Urinary bladder (tissue), 3 donors: ENCODE measurements at regions not wholly inside any gene's neighbourhood (a gene's known extent, or its start where the extent isn't known, plus 50 kb on each side); places are given as distances from the start of the nearest gene placed in this dataset.
"Not testable (repeated sequence)": the region's sequence is repeated elsewhere in the genome, so short reads cannot be mapped to it uniquely, and the experiment has no call there.

Source experiments
- DNase-seq: peaks from one replicate; pipeline ENCODE4 v3.0.0-alpha.2; 2015; ENCODE audit errors: extremely low spot score
- H3K27ac ChIP-seq: one replicate; pipeline ENCODE4 v1.5.1; 2013; ENCODE audit warnings: low read depth, mild to moderate bottlenecking, moderate library complexity
- H3K36me3 ChIP-seq: one replicate; pipeline ENCODE4 v1.6.1; 2013; ENCODE audit warnings: mild to moderate bottlenecking, moderate library complexity; ENCODE audit not compliant: insufficient read depth
- H3K4me1 ChIP-seq: one replicate; pipeline ENCODE4 v1.6.1; 2013; ENCODE audit warnings: mild to moderate bottlenecking, moderate library complexity; ENCODE audit not compliant: insufficient read depth
- H3K4me3 ChIP-seq: one replicate; pipeline ENCODE4 v1.5.1; 2013; ENCODE audit warnings: low read depth, low read length
- WGBS: extraction: QIAGEN DNeasy Blood & Tissue Kit; methylation state at CpG from one replicate; pipeline ENCODE4 v1.1.7; 2013; 5-methylcytosine and 5-hydroxymethylcytosine counted together
- donor health status: healthy with polysubstance abuse.
- donor health status: healthy.

DNA sequence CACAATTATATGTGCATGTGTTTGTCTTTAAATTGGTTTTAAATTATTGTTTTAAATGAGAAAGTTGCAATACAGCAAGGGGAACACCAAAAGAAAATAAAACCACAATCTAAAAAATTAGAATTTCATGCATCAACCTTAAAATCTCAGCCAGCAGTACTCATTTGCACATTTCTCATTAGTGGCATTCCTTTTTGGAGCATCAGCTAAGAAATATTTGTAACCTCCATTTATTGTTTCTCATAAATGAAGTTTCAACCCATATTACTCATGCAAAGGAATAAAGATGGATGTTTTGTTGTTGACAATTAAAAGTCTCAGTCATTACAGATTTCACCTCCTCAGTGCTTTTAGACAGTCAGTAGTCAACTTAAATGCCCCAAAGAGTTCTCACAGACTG, 160.1 kb downstream of the TBX15 start:
- no peak overlapping the region for H3K27ac ChIP-seq
- H3K4me1 ChIP-seq: no peaks in the 10 kb centered on the region
- H3K4me3 ChIP-seq: no peak overlapping the region
- no peaks in the 10 kb centered on the region for H3K36me3 ChIP-seq
- DNase-seq: no peak

DNA sequence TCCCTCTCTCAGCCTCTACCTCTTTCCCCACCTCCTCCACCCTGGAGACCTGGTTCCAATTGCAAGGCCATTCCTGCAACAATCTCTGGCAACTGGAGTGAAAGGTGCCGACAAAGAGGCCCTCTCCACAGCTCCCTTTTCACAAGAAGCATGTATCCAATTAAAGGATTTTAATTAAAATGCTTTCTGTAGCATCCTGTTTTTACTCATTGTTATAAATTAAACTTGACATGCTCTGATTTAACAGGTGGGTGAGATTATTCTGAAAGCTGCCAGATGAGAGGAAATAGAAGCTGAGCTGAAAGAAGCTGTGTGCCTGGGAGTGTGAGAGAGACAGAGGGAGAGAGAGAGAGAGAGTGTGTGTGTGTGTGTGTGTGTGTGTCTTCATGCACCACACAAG, 160.5 kb downstream of the TBX15 start:
- no peak overlapping the region for H3K27ac ChIP-seq
- H3K36me3 ChIP-seq: no peaks in the 10 kb centered on the region
- no peak overlapping the region for H3K4me3 ChIP-seq
- 20% methylated on average over 1 of the region's 1 CpG for WGBS
- no peak for DNase-seq
- no peaks in the 10 kb centered on the region for H3K4me1 ChIP-seq

DNA sequence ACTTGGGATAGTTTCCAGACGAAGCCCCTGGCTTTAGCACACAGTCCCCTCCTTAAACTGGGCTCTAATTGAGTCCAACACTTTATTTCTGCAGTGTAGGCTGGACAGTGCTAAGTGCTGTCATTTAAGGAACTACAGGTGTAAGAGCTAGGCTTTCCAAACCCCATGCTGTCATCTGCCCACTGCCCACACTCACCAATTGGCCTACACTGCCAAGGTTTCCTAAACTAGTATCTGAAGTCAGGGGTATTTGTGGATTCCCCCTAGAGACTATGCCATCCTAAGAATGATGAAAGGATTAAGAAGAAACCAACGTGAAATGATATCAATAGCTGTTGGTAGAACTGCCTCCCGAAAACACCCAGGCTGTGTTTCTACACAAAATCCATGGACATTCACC, 160.9 kb downstream of the TBX15 start:
- Histone ChIP-seq H3K4me3 (no peak overlapping the region), H3K27ac (no peak overlapping the region), H3K4me1 (no peaks in the 10 kb centered on the region), H3K36me3 (no peaks in the 10 kb centered on the region)
- 48% methylated on average over 3 of the region's 3 CpGs for WGBS
- no peak for DNase-seq

DNA sequence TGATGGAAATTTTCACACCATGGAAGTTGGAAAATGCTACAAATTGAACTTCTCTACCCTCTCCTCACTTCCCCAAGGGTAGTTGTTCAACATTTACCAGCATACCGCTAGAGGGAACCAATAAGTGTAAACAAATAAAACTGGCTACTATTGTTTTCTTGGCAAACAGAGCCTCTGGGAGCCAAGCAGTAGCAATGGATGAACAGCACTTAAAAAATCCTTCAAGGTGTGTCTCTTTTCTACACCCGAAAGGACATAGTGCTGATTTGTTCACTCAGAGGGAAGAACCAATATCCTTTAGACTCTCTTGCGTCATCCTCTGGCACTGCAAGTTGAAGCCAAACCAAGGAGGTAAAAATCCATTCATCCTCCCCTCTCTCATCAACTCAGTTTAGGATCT, 161.5 kb downstream of the TBX15 start:
- no peaks in the 10 kb centered on the region for H3K4me1 ChIP-seq
- DNase-seq: no peak
- no peak overlapping the region for H3K27ac ChIP-seq
- WGBS: 66% methylated on average over 3 of the region's 3 CpGs
- H3K4me3 ChIP-seq: no peak overlapping the region
- H3K36me3 ChIP-seq: no peaks in the 10 kb centered on the region

DNA sequence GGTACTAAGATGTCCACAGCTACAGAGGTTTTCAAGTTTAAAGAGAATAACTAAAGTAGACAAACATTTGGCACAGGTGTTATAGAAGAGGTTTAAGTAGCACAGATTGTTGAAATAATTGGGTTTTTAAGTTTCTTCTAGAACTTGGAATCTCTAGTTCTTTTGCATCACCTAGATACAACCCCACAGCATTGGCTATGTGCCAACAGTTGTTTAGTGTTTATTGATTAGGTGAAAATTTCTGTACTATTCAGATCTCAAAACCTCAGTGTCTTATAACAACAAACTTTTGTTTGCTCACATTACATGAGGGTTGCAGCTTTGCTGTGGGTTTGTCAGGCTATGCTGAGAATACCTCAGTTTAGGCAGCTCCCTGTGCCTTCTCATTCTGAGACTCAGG, 162.5 kb downstream of the TBX15 start:
- no peak overlapping the region for H3K4me3 ChIP-seq
- H3K4me1 ChIP-seq: no peaks in the 10 kb centered on the region
- H3K27ac ChIP-seq: no peak overlapping the region
- H3K36me3 ChIP-seq: no peaks in the 10 kb centered on the region
- no peak for DNase-seq

DNA sequence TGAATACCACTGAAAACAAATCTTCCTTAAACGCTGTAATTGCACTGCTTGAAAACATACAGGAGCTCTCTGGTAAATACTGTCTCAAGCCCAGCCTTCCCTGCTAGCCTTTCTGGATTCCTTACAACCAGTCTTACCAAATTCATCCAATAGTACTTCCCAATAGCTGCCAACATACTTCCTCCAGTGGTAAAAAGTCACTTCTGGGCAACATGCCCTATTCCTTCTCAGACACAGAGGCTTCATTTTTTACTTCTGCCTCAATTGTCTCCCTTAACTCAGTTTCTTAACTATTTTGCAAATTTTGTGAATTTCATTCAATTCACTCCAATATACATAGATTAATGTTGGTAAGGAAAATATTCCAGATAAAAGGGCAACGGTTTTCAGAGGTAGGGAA, 166.3 kb downstream of the TBX15 start:
- Histone ChIP-seq H3K4me3 (no peak overlapping the region), H3K27ac (no peak overlapping the region), H3K36me3 (no peaks in the 10 kb centered on the region), H3K4me1 (no peaks in the 10 kb centered on the region)
- WGBS: 37% methylated on average over 2 of the region's 2 CpGs
- DNase-seq: no peak

DNA sequence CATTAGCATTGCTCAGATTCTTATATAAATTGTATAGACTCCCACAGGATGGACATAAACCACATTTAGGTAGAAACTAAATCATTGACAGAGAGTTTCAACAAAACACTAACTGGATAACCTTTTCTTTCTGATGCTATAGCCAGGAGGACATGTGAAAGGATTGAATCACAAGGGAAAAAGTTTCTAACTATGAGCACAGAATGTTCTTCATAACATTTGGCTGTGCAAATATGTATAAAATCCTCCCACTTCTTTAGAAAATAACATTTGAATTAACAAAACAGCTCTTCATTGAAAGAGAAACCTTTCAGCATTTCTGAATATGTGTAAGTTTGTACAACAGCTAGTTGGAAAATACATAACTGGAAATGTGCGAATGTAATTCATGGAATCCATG, 167.3 kb downstream of the TBX15 start:
- WGBS: 88% methylated on average over 1 of the region's 1 CpG
- H3K4me3 ChIP-seq: no peak overlapping the region
- H3K4me1 ChIP-seq: no peaks in the 10 kb centered on the region
- DNase-seq: no peak
- H3K36me3 ChIP-seq: no peaks in the 10 kb centered on the region
- no peak overlapping the region for H3K27ac ChIP-seq

DNA sequence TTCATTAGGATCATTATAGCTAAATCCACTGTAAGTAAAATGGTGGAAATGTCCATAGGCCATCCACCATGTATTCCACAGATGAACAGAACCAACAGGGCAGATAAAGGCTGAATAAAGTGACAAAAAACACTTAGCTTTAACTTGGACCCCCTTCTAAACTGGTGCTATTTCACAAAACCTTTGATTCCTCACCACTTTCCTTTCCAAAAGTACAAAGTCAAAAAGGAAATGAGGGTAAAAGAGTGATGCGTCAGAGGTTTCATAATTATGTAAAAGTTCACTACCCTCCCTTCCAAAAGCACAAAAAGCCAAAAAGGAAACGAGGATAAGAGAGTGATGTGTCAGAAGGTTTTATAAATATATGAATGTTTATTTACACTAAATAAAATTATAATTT, 172.2 kb downstream of the TBX15 start:
- 49% methylated on average over 2 of the region's 2 CpGs for WGBS
- no peaks in the 10 kb centered on the region for H3K36me3 ChIP-seq
- no peak overlapping the region for H3K4me3 ChIP-seq
- no peak for DNase-seq
- no peaks in the 10 kb centered on the region for H3K4me1 ChIP-seq
- no peak overlapping the region for H3K27ac ChIP-seq

DNA sequence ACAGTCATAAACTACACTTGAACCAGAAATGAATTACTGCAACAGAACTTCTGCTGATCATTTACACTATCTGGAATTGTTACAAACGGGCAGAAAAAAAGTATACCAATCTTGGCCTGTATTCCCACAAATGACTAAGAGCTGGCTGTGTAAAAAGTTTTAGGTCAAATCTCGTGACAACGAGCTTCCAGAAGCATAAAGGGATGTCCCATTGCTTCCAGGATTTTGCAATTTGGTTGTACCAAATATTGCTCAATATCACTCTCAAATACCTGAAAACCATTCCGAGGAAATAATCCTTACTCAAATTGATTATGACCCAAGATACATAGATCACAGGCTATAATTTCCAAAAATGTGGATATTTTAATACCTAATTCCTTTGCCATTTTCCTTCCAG, 175.6 kb downstream of the TBX15 start:
- no peak for DNase-seq
- WGBS: 75% methylated on average over 4 of the region's 4 CpGs
- H3K4me3 ChIP-seq: no peak overlapping the region
- no peaks in the 10 kb centered on the region for H3K36me3 ChIP-seq
- no peak overlapping the region for H3K27ac ChIP-seq
- H3K4me1 ChIP-seq: no peaks in the 10 kb centered on the region

DNA sequence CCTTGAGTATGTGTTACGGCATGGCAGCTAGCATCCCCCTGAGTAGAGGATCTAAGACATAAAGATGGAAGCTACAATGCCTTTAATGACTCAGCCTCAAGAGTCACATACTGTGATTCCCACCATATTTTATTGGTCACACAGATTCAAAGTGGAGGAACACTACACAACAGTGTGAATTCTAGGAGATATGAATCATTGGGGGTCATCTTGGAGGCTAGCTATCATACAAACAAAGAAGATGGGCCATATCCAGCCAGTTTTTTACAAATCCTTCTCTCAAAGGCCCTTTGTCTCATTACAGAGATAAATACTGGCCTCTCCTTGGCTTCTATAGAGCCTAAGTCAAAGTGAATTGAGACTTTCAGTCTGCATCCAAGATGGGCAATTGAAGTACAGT, 177.0 kb downstream of the TBX15 start:
- Histone ChIP-seq H3K4me3 (no peak overlapping the region), H3K4me1 (no peaks in the 10 kb centered on the region), H3K27ac (no peak overlapping the region), H3K36me3 (no peaks in the 10 kb centered on the region)
- no peak for DNase-seq
- 94% methylated on average over 1 of the region's 1 CpG for WGBS

DNA sequence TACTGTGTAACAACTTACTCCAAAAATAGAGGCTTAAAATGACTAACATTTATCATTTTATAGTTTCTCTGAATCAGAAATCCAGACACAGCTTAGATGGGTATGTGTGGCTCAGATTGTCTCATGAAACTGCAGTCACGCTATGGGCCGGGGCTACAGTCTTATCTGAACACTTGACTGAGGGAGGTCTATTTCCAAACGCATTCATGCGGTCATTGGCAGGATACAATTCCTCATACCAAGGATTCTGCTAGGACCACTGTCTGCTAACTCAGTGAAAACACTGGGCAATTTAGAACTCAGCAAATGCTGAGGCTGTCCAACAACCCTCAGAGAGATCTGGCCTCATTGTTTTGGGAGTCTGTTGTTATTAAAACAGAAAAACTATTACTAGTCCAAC, 178.6 kb downstream of the TBX15 start:
- no peak overlapping the region for H3K4me3 ChIP-seq
- H3K27ac ChIP-seq: no peak overlapping the region
- no peaks in the 10 kb centered on the region for H3K36me3 ChIP-seq
- DNase-seq: no peak
- H3K4me1 ChIP-seq: no peaks in the 10 kb centered on the region
- 77% methylated on average over 4 of the region's 4 CpGs for WGBS

DNA sequence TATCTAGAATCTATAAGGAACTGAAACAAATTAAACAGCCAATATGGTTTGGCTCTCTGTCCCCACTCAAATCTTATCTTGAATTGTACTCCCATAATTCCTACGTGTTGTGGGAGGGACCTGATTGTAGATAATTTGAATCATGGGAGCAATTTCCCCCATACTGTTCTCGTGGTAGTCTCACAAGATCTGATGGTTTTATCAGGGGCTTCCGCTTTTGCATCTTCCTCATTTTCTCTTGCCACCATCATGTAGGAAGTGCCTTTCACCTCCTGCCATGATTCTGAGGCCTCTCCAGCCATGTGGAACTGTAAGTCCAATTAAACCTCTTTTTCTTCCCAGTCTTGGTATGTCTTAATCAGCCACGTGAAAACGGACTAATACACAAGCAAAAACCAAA, 185.0 kb downstream of the TBX15 start:
- H3K4me1 ChIP-seq, DNase-seq, H3K36me3 ChIP-seq, H3K27ac ChIP-seq, H3K4me3 ChIP-seq: not testable (repeated sequence)
- 72% methylated on average over 5 of the region's 5 CpGs for WGBS

DNA sequence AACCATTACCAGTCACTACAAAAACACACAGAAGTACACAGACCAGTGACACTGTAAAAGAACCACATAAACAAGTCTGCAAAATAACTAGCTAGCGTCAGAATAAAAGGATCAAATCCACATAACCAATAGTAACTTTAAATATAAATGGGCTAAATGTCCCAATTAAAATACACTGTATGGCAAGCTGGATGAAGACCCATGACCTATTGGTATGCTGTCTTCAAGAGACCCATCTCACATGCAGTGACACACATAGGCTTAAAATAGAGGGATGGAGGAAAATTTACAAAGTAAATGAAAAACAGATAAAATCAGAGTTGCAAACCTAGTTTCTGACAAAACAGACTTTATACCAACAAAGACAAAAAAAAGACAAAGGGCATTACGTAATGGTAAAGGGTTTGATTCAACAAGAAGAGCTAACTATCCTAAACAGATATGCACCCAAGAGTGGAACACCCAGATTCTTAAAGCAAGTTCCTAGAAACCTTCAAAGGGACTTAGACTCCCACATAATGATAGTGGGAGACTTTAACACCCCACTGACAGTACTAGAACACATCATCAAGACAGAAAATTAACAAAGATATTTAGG, 196.9 kb downstream of the TBX15 start:
- Histone ChIP-seq H3K4me1 (no peaks in the 10 kb centered on the region), H3K27ac (no peak overlapping the region), H3K4me3 (no peak overlapping the region), H3K36me3 (no peaks in the 10 kb centered on the region)
- no peak for DNase-seq
- WGBS: 42% methylated on average over 2 of the region's 2 CpGs

DNA sequence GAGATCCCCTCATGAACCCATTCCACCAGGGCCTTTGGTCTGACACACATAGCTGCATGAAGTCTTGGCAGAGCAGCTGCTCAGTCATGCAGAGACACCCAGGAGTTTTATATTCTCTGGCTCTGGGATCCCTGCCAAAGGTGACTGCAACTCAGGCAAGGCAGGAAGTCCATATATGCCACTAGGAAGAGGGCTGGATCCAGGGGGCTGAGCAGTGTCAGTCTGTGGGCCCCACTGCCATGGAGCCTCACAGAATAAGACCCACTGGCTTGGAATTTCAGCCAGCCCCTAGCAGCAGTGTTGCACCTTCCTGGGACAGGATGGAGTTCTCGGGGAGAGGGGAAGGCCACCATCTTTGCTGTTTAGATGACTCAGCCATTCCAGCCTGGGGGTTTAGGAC, 199.7 kb downstream of the TBX15 start:
- WGBS: 74% methylated on average over 1 of the region's 1 CpG
- Histone ChIP-seq H3K27ac (no peak overlapping the region), H3K4me1 (no peaks in the 10 kb centered on the region), H3K4me3 (no peak overlapping the region), H3K36me3 (no peaks in the 10 kb centered on the region)
- no peak for DNase-seq

DNA sequence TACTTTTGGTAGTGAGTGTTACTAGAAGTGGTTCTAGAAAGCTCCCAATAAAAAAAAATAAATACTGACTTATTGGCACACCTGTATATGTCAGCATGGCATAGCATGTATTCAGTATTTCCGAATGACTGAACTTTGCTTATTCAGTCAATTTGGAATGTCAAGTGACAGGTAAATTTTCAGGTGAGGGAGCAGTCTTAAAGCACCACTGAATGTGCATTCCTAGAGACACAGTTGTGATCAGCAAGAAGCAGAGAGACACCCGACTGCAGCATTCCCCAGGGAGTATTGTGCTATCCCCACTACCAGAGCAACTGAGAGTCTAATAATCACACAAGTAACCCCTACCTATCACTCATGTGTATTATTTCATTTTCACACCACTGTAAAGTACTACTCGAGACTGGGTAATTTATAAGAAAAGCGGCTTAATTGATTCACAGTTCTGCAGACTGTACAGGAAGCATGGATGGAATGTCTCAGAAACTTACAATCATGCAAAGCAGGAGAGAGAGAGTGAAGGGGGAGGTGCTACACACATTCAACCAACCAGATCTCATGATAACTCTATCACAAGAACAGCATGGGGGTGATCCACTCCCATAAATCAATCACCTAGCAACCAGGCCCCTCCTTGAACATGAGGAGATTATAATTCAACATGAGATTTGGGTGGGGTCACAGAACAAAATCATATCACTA, 201.5 kb downstream of the TBX15 start:
- Histone ChIP-seq H3K4me3 (no peak overlapping the region), H3K4me1 (no peaks in the 10 kb centered on the region), H3K27ac (no peak overlapping the region), H3K36me3 (no peaks in the 10 kb centered on the region)
- DNase-seq: no peak
- WGBS: 76% methylated on average over 4 of the region's 4 CpGs
